Esophagus squamous epithelium (tissue), 5 donors: ENCODE measurements at regions not wholly inside any gene's neighbourhood (a gene's known extent, or its start where the extent isn't known, plus 50 kb on each side); places are given as distances from the start of the nearest gene placed in this dataset.

Source experiments
- DNase-seq: peaks from one replicate; lab custom pipeline; 2025; lab: John Stamatoyannopoulos, UW
- H3K27ac ChIP-seq, 4 donors: fragments of 200-600 bp; sonication (generic); one replicate each; pipeline ENCODE4 v1.5.1; 2016 to 2019; ENCODE audit warnings: mild to moderate bottlenecking in 1 of 4
- H3K27me3 ChIP-seq, 4 donors: fragments of 200-600 bp; sonication (generic); 1 replicate in 3 of 4; 2 replicates in 1 of 4; pipeline versions ENCODE4 v1.5.1 to v1.6.0; 2017 to 2021; ENCODE audit warnings: antibody characterized with exemption in 1 of 4
- H3K36me3 ChIP-seq, 3 donors: fragments of 200-600 bp; sonication (generic); one replicate each; pipeline ENCODE4 v1.5.1; 2016 to 2019
- H3K4me1 ChIP-seq, 3 donors: fragments of 200-600 bp; sonication (generic); one replicate each; pipeline ENCODE4 v1.5.1; 2017 to 2019
- H3K4me3 ChIP-seq, 4 donors: fragments of 200-600 bp; sonication (generic); 1 replicate in 3 of 4; 2 replicates in 1 of 4; pipeline ENCODE4 v1.5.1; 2016 to 2019; ENCODE audit warnings: mild to moderate bottlenecking in 2 of 4, moderate library complexity in 1 of 4
- H3K9me3 ChIP-seq, 3 donors: fragments of 200-600 bp; sonication (generic); one replicate each; pipeline ENCODE4 v1.5.1; 2016 to 2019
- CTCF ChIP-seq, 6 experiments: fragments of 450-650 bp in 4 of 6; fragments of 200-600 bp in 2 of 6; sonication (generic) in 2 of 6; IDR thresholded peaks; one replicate each; pipeline ENCODE4 v1.5.1; 2016 to 2019; ENCODE audit warnings: antibody characterized with exemption in 6 of 6, mild to moderate bottlenecking in 4 of 6, moderate library complexity in 4 of 6
- POLR2A ChIP-seq, 4 donors: fragments of 450-650 bp; IDR thresholded peaks; one replicate each; pipeline ENCODE4 v1.6.1; 2017; ENCODE audit warnings: antibody characterized with exemption in 4 of 4, mild to moderate bottlenecking in 4 of 4, moderate library complexity in 3 of 4
- WGBS, 2 donors: methylation state at CpG; one replicate each; pipeline ENCODE4 v1.1.5; 2018; 5-methylcytosine and 5-hydroxymethylcytosine counted together
- intact Hi-C: fragments of 100-400 bp; cut with DNase I; formaldehyde crosslinking; loops from one replicate; pipeline ENCODE4 v1.15.0; 2022
- donor health status: DM: yes; HTN: yes; CAD: no.

GRCh38 chr6:115667478-115668026 lies 393.1 kb downstream of the FRK start:
- no peaks in the 10 kb centered on the region for H3K27me3 ChIP-seq
- no peak overlapping the region for H3K27ac ChIP-seq
- TF ChIP-seq CTCF (IDR thresholded peaks at IDR 0.05): no peak
- TF ChIP-seq POLR2A (IDR thresholded peaks at IDR 0.05): no peak
- no peak overlapping the region for H3K4me3 ChIP-seq
- 79 to 81% methylated on average over 8 of the region's 8 CpGs for WGBS, 2 donors
- no peak for DNase-seq
- H3K4me1 ChIP-seq: no peaks in the 10 kb centered on the region
- H3K9me3 ChIP-seq: no peaks in the 10 kb centered on the region
- intact Hi-C loops: no loop called here
- H3K36me3 ChIP-seq: no peaks in the 10 kb centered on the region

- intact Hi-C loops: no loop called here
- Histone ChIP-seq H3K27me3 (no peaks in the 10 kb centered on the region), H3K9me3 (no peaks in the 10 kb centered on the region), H3K4me3 (no peak overlapping the region), H3K4me1 (no peaks in the 10 kb centered on the region), H3K36me3 (no peaks in the 10 kb centered on the region), H3K27ac (no peak overlapping the region)
- WGBS, 2 donors: 89 to 98% methylated on average over 2 of the region's 2 CpGs
- no peak for DNase-seq
- TF ChIP-seq POLR2A (IDR thresholded peaks at IDR 0.05) (no peak), CTCF (IDR thresholded peaks at IDR 0.05) (no peak)
Measured at GRCh38 chr6:115666997-115667396, 393.7 kb downstream of the FRK start.

GRCh38 chr6:115665310-115665709 lies 395.4 kb downstream of the FRK start:
- TF ChIP-seq CTCF (IDR thresholded peaks at IDR 0.05): no peak
- no peak for TF ChIP-seq POLR2A (IDR thresholded peaks at IDR 0.05)
- H3K27ac ChIP-seq: no peak overlapping the region
- H3K9me3 ChIP-seq: no peaks in the 10 kb centered on the region
- H3K27me3 ChIP-seq: no peaks in the 10 kb centered on the region
- H3K4me1 ChIP-seq: no peaks in the 10 kb centered on the region
- intact Hi-C loops: no loop called here
- 59 to 61% methylated on average over 3 of the region's 3 CpGs for WGBS, 2 donors
- no peaks in the 10 kb centered on the region for H3K36me3 ChIP-seq
- no peak for DNase-seq
- H3K4me3 ChIP-seq: no peak overlapping the region

- TF ChIP-seq CTCF (IDR thresholded peaks at IDR 0.05) (no peak), POLR2A (IDR thresholded peaks at IDR 0.05) (no peak)
- Histone ChIP-seq H3K4me1 (no peaks in the 10 kb centered on the region), H3K9me3 (no peaks in the 10 kb centered on the region), H3K27ac (no peak overlapping the region), H3K27me3 (no peaks in the 10 kb centered on the region), H3K36me3 (no peaks in the 10 kb centered on the region), H3K4me3 (no peak overlapping the region)
- DNase-seq: no peak
- intact Hi-C loops: no loop called here
- WGBS, 2 donors: 49 to 57% methylated on average over 3 of the region's 3 CpGs
Measured at GRCh38 chr6:115663681-115664080, 397.0 kb downstream of the FRK start.

- no peaks in the 10 kb centered on the region for H3K9me3 ChIP-seq
- no peak for TF ChIP-seq CTCF (IDR thresholded peaks at IDR 0.05)
- no peak for TF ChIP-seq POLR2A (IDR thresholded peaks at IDR 0.05)
- 19 to 24% methylated on average over 2 of the region's 2 CpGs for WGBS, 2 donors
- H3K36me3 ChIP-seq: no peaks in the 10 kb centered on the region
- H3K4me1 ChIP-seq: no peaks in the 10 kb centered on the region
- DNase-seq: no peak
- no peak overlapping the region for H3K4me3 ChIP-seq
- intact Hi-C loops: no loop called here
- H3K27ac ChIP-seq: no peak overlapping the region
- H3K27me3 ChIP-seq: no peaks in the 10 kb centered on the region
Measured at GRCh38 chr6:115643762-115644161, 416.9 kb downstream of the FRK start.
